NCI-H2171 (cell line): ENCODE measurements at regions not wholly inside any gene's neighbourhood (a gene's known extent, or its start where the extent isn't known, plus 50 kb on each side); places are given as distances from the start of the nearest gene placed in this dataset.

Experiments used
- DNase-seq: peaks from one replicate; lab custom pipeline; 2025; lab: John Stamatoyannopoulos, UW

- DNase-seq: no peak
Observed at GRCh38 chr9:16158093-16158492, 605.2 kb downstream of the CCDC171 start.

- DNase-seq: no peak
Observed at GRCh38 chr9:16161483-16161882, 608.6 kb downstream of the CCDC171 start.

- no peak for DNase-seq
Observed at GRCh38 chr9:16170119-16170518, 617.3 kb downstream of the CCDC171 start.

GRCh38 chr9:16171911-16172310 lies 619.1 kb downstream of the CCDC171 start:
- DNase-seq: no peak

GRCh38 chr9:16172796-16173195 lies 620.0 kb downstream of the CCDC171 start:
- no peak for DNase-seq

- DNase-seq: no peak
Observed at GRCh38 chr9:16174915-16175314, 622.1 kb downstream of the CCDC171 start.

GRCh38 chr9:16175461-16175860 lies 622.6 kb downstream of the CCDC171 start:
- no peak for DNase-seq

- DNase-seq: no peak
Observed at GRCh38 chr9:16178294-16178693, 625.5 kb downstream of the CCDC171 start.

- DNase-seq: no peak
Observed at GRCh38 chr9:16179566-16179965, 626.7 kb downstream of the CCDC171 start.

GRCh38 chr9:16180091-16180490 lies 627.2 kb downstream of the CCDC171 start:
- no peak for DNase-seq

GRCh38 chr9:16180546-16180945 lies 627.7 kb downstream of the CCDC171 start:
- no peak for DNase-seq

- no peak for DNase-seq
Observed at GRCh38 chr9:16181539-16181938, 628.7 kb downstream of the CCDC171 start.

GRCh38 chr9:16182784-16183183 lies 629.9 kb downstream of the CCDC171 start:
- DNase-seq: no peak

GRCh38 chr9:16184964-16185646 lies 632.3 kb downstream of the CCDC171 start:
- DNase-seq: no peak

- DNase-seq: no peak
Observed at GRCh38 chr9:16191191-16191590, 638.3 kb downstream of the CCDC171 start.

- no peak for DNase-seq
Observed at GRCh38 chr9:16191691-16192402, 639.0 kb downstream of the CCDC171 start.

GRCh38 chr9:16192403-16193017 lies 639.7 kb downstream of the CCDC171 start:
- DNase-seq: no peak

GRCh38 chr9:16193066-16193465 lies 640.2 kb downstream of the CCDC171 start:
- no peak for DNase-seq

GRCh38 chr9:16196206-16196605 lies 643.4 kb downstream of the CCDC171 start:
- no peak for DNase-seq

GRCh38 chr9:16197578-16198370 lies 644.9 kb downstream of the CCDC171 start:
- no peak for DNase-seq

GRCh38 chr9:16198996-16199395 lies 646.2 kb downstream of the CCDC171 start:
- no peak for DNase-seq

GRCh38 chr9:16202221-16202620 lies 649.4 kb downstream of the CCDC171 start:
- DNase-seq: no peak
